GM12892 (cell line): ENCODE measurements at regions not wholly inside any gene's neighbourhood (a gene's known extent, or its start where the extent isn't known, plus 50 kb on each side); places are given as distances from the start of the nearest gene placed in this dataset.
"Not testable (repeated sequence)": the region's sequence is repeated elsewhere in the genome, so short reads cannot be mapped to it uniquely, and the experiment has no call there.

Experiments used
- DNase-seq: peaks from one replicate; pipeline ENCODE4 v3.0.0; 2011; ENCODE audit not compliant: insufficient read length
- FAIRE-seq: peaks from 2 replicates; lab custom pipeline; 2011; peaks lifted over from hg19 to GRCh38; lab: Jason Lieb, UNC
- POLR2A ChIP-seq: IDR thresholded peaks from 2 replicates; pipeline ENCODE4 v1.6.1; 2011; ENCODE audit warnings: low read depth, low read length, control low read depth
- POLR2AphosphoS5 ChIP-seq: IDR thresholded peaks from 2 replicates; pipeline ENCODE4 v1.6.1; 2011; ENCODE audit warnings: low read depth, low read length, control low read depth
- TAF1 ChIP-seq: IDR thresholded peaks from 2 replicates; pipeline ENCODE4 v1.6.1; 2011; ENCODE audit warnings: low read depth, mild to moderate bottlenecking, control low read depth, low read length, borderline replicate concordance

DNA sequence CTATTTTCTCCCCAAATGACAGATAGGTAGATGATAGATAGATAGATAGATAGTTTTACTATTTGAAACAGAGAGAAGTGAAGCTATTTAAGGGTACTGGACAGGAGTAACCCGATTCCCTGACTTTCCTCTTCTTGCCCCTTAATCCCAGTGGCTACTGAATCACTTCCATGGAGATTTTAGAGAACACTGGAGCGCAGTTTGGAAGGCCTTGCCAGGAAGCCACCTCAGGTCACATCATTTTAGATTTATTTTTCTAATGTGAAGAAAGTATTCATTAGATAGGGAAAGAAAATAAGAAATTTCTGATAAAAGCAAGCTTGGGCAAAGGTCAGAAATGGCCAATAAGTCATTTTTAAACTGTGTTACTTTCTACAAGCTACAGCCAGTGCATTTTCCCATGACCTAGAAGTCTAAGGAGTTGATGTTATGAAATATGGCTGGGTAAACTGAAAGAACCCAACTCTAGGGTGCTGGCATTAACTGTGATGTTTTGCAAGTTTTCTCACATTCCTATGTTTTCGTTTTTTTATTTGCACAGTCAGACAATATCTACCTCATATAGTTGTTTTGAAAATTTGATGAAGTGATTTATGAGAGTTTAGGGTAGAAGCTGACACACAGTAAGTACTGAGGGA is 544.7 kb upstream of the PTGER4 start:
- TF ChIP-seq TAF1 (no peak), POLR2A (no peak), POLR2AphosphoS5 (no peak)
- no peak for FAIRE-seq

DNA sequence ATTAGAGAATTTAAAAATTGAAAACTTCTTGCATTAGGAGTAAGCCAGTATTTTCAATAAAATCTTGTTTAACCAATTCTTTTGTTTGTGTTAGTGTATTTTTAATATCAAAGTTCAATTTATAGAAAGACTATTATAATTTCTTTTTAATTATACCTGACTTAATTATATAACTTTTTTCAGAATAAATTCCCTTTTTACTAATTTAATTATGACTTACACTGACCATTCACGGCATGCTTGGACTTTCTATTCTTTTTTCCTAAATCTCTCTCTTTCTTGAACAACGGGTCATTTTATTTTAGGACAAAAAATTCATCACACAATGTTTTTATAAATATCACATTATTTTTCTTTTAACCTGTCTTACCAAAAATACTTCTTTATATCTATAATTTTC is 555.3 kb upstream of the PTGER4 start:
- TF ChIP-seq TAF1 (no peak), POLR2AphosphoS5 (no peak), POLR2A (no peak)
- no peak for FAIRE-seq
- DNase-seq: no peak

More for the DNA sequence above, 544.7 kb upstream of the PTGER4 start:
- no peak for DNase-seq

DNA sequence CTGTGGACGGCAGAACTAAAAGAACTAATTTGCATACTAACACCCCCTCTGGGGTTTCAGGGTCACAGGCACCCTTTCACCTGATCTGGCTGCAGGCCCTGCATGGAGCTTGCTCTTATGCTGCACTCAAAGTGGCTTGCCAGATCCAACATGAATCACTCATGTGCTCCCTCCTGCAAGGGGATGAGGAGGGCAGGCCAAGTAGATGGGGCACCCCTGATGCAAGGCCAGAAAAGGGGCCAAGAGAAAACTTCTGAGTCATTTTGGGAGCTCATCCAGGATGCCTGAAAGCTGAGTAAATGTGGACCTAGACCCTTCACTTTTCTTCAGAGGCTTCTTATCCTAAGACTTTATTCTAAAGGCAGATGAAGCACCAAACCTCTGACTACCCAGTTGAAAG is 558.5 kb upstream of the PTGER4 start:
- FAIRE-seq (no peak), DNase-seq (no peak)
- TF ChIP-seq POLR2A (no peak), POLR2AphosphoS5 (no peak), TAF1 (no peak)

DNA sequence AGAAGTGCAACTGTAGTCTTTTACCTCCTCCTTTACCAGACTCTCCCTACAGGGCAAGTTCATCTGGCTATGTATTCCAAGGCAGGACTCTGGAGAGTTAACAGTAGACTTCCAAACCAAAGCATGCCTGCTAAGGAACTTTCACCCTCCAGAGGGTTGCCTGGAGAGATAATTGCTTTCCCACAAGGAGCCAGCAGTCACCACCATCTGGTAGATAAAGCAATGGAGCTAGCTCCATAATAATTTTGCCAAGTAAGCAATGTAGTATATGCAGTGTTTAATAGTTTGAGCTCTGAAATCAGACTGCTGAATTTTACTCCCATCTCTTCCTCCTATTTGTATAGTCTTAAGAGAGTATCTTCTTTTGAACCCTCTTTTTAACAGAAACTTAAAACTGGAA is 566.8 kb upstream of the PTGER4 start:
- DNase-seq (no peak), FAIRE-seq (no peak)
- no peak for TF ChIP-seq POLR2A
- no peak for TF ChIP-seq TAF1
- no peak for TF ChIP-seq POLR2AphosphoS5

DNA sequence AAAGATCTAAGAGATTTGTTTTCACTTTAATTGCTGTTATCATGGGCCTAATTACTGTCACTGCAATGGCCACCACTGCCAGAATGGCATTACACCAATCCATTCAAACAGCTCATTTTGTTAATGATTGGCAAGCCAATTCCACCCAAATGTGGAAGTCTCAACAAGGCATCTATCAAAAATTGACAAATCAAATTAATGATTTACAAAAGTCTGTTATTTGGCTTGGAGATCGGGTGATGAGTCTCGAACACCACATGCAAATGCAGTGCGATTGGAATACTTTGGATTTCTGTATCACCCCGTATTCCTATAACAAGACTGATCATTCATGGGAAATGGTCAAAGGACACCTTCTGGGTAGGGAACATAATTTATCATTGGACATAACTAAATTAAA is 568.7 kb upstream of the PTGER4 start:
- not testable (repeated sequence) for DNase-seq, FAIRE-seq

DNA sequence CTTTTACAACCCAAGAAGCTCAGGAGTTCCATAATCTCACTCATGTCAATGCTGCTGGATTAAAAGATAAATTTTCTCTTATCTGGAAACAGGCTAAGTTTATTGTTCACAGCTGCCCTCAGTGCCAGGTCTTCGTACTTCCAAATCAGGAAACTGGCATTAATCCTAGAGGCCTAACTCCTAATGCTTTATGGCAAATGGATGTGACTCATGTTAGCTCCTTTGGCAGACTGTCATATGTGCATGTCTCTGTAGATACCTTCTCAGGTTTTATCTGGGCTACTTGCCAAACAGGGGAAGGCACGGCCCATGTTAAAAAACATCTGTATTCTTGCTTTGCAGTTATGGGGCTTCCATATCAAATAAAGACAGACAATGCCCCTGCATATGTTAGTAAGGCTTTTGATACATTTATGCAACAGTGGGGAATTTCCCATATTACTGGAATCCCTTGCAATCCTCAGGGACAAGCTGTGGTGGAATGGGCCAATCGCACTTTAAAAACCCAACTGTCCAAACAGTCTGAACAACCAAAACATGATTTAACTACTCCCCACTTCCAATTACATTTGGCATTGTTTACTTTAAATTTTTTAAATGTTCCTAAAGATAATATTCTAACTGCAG is 570.8 kb upstream of the PTGER4 start:
- not testable (repeated sequence) for FAIRE-seq, DNase-seq

DNA sequence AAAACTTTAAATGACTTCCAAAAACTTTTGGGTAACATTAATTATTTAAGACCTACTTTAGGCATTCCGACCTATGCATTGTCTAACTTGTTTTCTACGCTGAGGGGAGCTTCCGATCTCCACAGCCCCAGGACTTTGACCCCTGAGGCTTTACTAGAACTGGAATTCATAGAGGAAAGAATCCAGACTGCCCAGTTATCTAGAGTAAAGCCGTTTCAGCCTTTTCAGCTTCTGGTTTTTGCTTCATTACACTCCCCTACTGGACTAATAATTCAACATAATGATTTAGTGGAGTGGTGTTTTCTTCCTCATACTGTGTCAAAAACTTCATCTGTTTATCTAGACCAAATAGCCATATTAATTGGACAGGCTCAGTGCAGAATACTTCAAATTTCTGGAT is 571.9 kb upstream of the PTGER4 start:
- not testable (repeated sequence) for DNase-seq, FAIRE-seq

DNA sequence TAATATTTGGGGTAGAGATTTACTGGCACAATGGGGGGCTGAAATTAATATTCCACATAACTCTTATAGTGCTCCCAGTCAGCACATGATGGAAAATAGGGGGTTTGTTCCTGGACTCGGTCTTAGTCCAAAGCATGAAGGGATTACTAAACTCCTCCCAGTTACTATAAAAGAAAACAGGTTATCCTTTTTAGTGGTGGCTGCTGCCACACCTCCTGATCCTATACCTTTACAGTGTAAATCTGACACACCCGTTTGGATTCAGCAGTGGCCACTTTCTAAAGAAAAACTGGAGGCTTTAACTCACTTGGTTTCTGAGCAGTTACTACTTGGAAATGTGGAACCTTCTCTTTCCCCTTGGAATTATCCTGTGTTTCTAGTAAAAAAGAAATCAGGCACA is 572.9 kb upstream of the PTGER4 start:
- no peak for FAIRE-seq
- no peak for DNase-seq
- no peak for TF ChIP-seq POLR2A
- no peak for TF ChIP-seq POLR2AphosphoS5
- TF ChIP-seq TAF1: no peak

DNA sequence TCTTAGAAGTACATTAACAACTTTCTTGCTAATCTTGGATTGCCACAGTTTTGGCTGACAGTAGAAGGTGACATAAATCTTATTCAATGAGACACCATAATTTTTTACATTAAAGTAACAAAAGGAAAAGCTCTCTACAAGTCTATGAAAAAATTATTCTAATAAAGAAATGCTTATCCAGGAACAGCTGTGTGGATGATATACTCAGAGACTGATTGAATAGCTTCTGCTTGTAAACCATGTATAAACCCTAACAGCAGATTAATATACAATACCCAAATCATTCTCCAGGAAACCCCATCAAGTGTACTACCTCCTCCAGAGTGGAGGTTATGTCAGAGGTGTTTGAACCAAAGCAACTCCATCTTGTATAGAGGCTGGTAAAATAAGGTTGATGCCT is 581.4 kb upstream of the PTGER4 start:
- no peak for TF ChIP-seq TAF1
- no peak for TF ChIP-seq POLR2A
- no peak for TF ChIP-seq POLR2AphosphoS5
- no peak for FAIRE-seq
- DNase-seq: no peak

DNA sequence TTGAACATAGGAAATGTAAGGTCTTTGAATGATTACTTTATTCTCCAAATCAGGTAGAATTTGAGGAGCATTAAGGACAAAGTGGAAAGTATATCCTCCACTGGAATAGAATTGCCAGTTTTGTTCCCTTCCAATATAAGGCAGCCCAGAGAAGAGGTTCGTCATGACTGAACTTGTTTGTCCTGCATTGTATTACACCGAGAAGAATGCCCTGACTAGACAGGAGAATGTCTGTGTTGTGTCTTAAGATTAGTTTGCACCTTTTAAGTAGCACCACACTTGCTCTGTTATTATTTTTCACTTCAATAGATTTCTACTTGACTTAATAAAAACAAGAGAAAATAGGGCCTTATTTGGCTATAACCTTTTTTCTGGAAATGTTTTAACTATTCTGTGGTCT is 586.2 kb upstream of the PTGER4 start:
- no peak for FAIRE-seq
- no peak for TF ChIP-seq POLR2AphosphoS5
- TF ChIP-seq POLR2A: no peak
- TF ChIP-seq TAF1: no peak
- DNase-seq: no peak

DNA sequence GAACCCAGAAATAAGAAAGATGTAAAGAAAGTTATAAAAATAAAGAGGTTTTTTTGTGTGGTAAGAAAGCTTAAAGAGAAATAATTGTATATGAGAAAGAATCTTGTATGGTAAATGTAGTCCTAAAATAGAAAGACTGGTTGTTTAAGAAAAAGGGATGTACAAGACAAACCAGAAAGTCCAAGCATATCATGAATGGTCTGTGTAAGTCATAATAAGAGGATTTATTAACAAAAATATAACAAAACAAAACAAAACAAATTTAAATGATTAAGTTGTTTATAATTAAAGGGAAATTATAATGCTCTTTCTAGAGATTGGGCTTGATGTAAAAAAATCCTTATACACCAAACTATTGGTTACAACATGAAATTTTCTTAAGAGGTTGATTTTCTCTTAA is 590.4 kb upstream of the PTGER4 start:
- TF ChIP-seq POLR2AphosphoS5 (no peak), POLR2A (no peak), TAF1 (no peak)
- FAIRE-seq (no peak), DNase-seq (no peak)

DNA sequence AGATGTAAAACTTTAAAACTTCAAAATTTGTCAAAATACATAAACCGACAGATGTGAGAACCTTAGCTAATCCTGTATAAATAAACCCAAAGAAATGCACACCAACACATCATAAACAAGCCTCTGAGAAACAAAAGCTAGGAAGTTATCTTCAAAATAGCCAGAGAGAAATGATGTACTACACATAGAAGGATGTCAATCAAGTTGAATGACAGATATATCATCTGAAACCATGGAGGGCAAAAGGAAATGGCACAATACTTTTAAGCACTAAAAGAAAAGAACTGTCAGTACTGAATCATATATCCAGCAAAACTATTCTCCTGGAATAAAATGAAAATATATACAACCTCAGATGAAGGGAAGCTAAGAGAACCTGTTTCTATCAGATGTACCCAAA is 595.1 kb upstream of the PTGER4 start:
- TF ChIP-seq TAF1 (no peak), POLR2A (no peak), POLR2AphosphoS5 (no peak)
- FAIRE-seq (no peak), DNase-seq (no peak)

DNA sequence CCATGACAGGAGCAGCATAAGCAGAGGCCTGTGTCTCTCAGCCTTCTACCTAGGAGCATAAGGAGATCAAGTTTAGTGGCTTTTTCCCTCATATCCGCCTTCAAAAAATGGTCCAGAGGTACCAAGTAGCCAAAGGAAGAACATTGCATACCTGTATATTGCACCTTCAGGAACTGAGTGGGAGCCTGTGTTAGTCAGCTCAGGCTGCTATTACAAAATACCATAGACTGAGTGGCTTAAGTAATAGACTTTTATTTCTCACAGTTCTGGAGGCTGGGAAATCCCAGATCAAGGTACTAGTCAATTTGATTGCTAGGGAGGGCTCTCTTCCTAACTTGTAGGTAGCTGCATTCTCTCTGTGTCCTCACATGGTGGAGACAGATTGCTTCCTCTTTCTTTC is 597.4 kb upstream of the PTGER4 start:
- no peak for DNase-seq
- no peak for FAIRE-seq
- no peak for TF ChIP-seq POLR2AphosphoS5
- no peak for TF ChIP-seq TAF1
- no peak for TF ChIP-seq POLR2A
